ENCODE measurements at regions not wholly inside any gene's neighbourhood (a gene's known extent, or its start where the extent isn't known, plus 50 kb on each side); places are given as distances from the start of the nearest gene placed in this dataset.

- no peak for DNase-seq
These were observed 514.2 kb downstream of the VRK1 start for GRCh38 chr14:97311411-97311810.

- DNase-seq: no peak
These were observed 515.7 kb downstream of the VRK1 start for GRCh38 chr14:97312910-97313309.

DNA sequence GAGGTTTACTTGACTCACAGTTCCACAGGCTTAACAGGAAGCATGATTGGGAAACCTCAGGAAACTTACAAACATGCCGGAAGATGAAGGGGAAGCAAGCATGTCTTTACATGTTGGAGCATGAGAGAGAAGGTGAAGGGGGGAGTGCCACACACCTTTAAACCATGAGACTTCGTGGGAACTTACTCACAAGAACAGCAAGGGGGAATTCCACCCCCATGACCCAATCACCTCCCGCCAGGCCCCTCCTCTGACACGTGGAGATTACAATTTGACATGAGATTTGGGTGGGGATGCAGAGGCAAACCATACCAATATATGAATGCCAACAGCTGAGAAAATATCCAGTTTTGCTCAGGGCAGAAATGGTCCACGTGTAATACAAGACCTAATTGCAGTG is 518.6 kb downstream of the VRK1 start:
- DNase-seq: no peak

GRCh38 chr14:97318380-97318779 is 521.2 kb downstream of the VRK1 start:
- DNase-seq: no peak

GRCh38 chr14:97319691-97320090 is 522.5 kb downstream of the VRK1 start:
- no peak for DNase-seq

DNA sequence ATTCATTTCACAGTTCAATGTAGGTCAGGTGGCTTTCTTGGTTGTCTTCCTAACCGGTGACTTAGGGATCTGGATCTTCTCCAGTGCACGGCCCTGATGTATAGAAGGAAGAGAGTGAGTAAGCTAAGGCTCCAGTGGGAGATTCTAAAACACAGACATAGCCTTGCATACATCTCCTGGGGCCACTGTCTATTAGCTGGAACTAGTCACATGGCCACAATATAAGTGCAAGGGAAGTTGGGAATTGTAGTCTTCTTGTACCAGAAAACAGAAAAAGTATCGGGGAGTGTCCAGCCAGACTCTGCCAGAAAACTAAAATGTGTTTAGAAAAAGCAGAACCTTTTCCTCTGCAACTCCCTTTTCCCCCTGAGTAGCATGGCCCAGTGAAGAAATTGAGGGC is 531.6 kb downstream of the VRK1 start:
- DNase-seq: no peak

DNA sequence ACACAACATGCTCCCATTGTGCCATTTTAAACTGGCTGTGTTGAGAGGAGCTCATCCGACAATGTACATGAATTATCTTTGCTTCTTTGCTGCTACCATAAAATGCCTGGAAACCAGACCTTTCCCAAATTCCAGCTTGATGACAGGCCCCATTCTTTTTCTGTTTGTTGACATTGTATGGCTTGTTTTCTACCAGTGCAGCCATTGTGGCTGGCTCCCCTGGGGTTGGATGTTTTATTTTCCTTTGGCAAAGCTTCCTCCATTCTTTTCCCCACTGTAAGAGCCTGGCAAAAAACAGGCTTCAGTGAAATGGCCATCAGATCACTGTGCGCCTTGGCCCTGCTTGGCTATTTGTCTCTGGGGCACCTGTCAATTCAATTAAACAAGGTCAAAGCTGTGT is 532.5 kb downstream of the VRK1 start:
- no peak for DNase-seq

DNA sequence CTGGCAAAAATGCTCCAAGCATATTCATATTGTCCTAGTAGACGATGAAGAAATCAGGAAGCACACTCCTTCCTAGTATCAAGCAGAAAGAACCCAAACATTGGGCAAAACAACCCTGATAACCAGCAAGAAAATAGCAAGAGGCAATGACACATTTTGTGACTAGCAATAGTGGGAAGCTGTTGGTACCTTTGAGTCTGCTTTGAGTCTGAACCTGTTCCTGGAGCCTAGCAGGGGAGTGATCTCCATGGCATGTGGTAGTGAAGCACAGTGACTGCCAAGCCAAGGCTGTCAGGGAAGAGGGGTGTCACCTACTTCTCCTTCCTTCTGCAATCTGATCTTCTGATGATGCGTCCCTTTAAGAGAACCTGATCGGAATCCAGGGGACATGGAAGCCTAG is 533.9 kb downstream of the VRK1 start:
- DNase-seq: no peak

DNA sequence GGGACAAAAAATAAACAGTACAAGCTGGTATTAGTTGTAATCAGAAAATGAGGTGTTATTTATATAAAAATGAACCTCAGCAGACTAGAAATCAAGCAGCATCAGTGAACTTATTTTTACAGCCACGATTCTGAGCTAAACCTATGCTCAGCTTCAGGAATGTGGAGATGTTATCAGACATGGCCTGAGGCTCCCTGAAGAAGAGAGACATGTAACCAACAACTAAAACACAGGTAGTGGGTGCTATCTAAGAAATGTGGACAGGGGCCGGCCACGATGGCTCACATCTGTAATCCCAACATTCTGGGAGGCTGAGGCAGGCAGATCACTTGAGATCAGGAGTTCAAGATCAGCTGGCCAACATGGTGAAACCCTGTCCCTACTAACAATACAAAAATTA is 534.3 kb downstream of the VRK1 start:
- no peak for DNase-seq

- no peak for DNase-seq
These were observed 539.0 kb downstream of the VRK1 start for GRCh38 chr14:97336179-97336578.

DNA sequence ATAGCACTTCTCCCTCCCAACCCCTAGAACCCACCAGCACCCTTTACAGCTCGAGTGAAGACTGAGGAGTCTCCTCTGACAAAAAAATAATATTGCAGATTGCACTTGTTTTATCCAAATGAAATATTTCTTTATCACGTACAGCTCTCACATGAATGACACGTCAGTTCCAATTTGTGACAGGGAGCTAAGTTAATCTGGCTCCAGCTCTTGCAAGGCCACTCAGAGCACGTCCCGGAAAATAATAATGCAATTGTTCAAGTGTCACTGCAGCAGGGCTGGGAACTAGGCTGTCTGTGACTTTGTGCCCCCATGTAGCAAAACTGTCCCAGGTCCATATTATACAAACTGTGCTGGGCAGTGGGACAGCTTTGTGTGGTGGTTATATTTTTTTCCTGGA is 539.6 kb downstream of the VRK1 start:
- DNase-seq: no peak

GRCh38 chr14:97337267-97337666 is 540.1 kb downstream of the VRK1 start:
- DNase-seq: no peak

GRCh38 chr14:97337670-97338069 is 540.5 kb downstream of the VRK1 start:
- no peak for DNase-seq

GRCh38 chr14:97344666-97345065 is 547.5 kb downstream of the VRK1 start:
- DNase-seq: no peak

GRCh38 chr14:97346675-97347074 is 549.5 kb downstream of the VRK1 start:
- DNase-seq: no peak

DNA sequence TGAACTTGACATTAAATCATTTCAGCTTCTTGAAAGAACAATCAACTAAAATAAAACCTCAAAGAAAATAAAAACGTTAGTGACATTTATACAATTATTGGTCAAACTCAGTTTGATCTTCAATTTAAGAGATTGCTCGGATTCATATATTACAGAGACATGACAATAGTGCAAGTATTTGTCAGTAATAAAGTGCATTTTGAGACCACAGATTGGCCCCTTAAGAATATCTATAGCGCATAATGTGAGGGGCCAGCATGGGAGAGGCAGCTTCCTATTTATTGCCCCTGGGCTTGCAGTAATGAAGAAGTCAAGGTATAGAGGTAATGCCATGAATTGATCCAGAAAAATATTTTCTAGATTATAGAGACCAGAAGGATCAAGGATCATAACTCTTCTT is 552.3 kb downstream of the VRK1 start:
- no peak for DNase-seq

DNA sequence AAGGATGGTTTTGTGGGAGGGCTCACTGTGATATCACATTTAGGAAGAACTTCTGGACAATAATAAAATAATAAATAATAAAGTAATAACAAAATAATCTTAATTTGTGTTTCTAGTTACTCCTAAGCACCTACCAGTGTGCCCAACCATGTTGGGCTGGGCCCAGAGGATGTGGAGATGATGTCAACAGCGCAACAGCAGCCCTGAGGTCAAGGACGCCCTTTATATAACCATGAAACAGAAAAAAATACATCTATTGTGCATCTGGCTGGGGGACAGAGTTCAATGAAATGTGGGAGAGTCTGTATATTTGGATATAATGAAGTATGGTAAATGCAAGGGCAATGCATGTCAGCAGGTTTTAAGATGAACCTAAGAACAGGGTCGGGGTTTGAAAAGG is 552.8 kb downstream of the VRK1 start:
- DNase-seq: no peak

DNA sequence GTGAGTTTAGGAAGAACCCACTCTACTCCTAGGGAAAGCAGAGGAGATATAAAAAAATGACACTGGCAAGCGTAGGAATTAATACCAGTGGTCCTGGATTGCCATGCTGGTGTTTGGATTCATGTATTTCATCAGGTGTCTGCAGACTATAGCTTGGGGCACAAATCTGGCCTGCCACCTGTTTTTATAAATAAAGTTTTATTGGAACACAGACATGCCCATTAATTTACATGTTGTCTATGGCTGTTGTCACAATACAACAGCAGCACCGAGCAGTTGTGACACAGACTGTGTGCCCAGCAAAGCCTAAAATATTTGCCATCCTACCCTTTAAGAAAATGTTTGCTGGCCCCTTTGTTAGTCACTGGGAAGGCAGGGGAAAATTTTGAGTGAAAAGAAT is 553.2 kb downstream of the VRK1 start:
- DNase-seq: no peak

DNA sequence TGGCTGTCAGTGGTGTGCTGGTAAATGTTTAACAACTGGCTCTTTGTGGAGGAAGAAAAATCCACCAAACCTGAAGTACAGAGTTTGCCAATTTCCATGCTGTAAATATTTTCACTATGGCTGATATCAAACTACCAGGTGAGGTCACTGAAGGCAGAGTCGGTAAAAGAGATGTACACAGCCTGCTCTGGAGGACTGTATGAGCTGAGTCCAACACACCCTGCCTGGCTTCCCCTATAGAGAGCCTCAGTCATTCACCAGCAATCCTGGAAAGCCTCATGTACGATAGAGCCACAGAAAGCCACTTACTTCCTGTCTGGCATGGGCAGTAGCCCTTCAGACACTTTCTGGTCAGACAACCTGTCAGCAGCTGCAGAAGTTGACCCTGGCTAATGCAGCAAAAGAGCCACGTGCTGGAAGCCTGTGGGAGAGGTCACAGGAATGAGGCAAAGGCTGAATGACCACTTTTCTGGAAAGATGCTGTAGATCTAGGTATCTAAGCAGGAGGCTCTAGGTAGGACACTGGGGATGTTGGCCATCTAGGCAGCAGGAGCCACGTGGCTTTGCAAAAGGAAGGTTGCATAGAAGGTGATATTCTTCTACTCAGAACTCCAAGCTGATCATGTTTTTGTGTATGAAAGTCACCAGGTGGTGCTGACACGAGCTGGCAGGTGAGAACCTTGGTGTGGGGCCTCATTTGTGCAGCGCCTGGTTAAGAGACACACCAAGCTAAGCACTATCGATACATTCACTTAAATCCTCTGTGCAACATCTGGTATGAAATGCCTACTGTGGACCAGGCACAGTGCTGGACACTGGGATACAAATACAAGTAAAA is 553.9 kb downstream of the VRK1 start:
- no peak for DNase-seq

DNA sequence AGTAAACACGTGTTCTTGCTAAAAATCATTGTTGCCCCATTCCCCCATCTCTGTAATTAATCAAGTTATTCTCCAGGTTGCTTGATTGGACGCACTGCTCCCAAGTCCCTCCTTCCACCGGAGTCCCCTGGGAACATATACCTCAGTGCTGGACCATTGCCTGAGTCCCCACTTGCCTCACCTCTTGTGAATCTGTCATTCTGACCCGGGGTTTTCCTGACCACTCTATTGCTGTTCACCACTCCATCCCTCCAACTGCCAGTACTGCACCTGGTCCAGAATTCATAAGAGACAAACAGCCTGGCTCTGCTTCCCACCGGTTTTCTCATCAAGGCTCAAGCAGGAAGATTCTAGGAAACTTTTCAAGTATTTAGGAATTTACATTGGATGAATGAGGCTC is 555.9 kb downstream of the VRK1 start:
- no peak for DNase-seq

GRCh38 chr14:97354119-97354722 is 557.0 kb downstream of the VRK1 start:
- no peak for DNase-seq

DNA sequence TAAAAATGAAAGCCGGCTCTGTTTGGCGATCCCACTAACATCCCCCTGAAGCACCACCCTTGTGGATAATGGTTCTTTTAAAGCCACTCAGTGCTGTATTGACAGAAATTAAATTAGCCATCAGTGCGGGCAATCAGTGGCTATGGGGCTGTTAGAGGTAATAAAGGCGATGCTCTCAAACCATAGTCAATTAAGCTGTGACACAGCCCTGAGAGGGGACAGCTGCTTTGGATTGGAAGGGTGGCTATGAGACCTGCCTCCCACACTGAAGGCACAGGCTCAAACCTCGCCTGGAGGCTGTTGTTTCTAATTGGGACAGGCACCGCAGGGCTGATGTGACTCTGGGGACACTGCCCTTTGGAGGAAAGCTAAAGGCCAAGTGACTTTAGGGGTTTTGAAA is 562.2 kb downstream of the VRK1 start:
- no peak for DNase-seq

GRCh38 chr14:97361181-97361580 is 564.0 kb downstream of the VRK1 start:
- DNase-seq: no peak

- DNase-seq: no peak
These were observed 564.8 kb downstream of the VRK1 start for GRCh38 chr14:97361958-97362357.

DNA sequence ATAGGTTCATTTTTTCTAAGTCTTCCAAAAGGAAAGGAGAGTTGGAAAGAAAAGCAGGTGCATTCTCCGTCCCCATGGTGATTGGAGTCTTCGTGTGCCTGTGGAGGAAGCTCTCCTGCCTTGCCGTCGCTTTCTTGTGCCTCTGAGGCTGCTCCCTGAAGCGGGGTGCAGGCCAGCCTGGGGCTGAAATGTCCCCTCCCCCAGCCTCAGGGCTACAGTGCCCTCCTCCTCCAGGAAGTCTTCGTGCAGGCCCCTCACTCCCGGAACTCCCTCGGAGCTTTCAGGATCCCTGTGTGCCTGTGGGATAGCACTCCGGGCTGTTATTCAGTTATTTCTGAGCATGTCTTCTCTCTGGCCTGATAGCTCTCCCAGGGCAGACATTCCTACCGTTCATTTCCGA is 569.2 kb downstream of the VRK1 start:
- no peak for DNase-seq

Measured in NCI-H2227 treated with DMSO at 0.1 percent for 48 hours (cell line).